Liver (tissue), 8 donors: ENCODE measurements at regions not wholly inside any gene's neighbourhood (a gene's known extent, or its start where the extent isn't known, plus 50 kb on each side); places are given as distances from the start of the nearest gene placed in this dataset.

Experiments
- DNase-seq: peaks from one replicate; pipeline ENCODE4 v3.0.0-alpha.2; 2017; ENCODE audit warnings: low spot score
- H3K27ac ChIP-seq, 2 donors: one replicate each; pipeline ENCODE4 v1.7.0; 2013; ENCODE audit warnings: inconsistent platforms in 2 of 2, low read length in 2 of 2, control low read depth in 1 of 2, low read depth in 1 of 2, mild to moderate bottlenecking in 1 of 2
- H3K27me3 ChIP-seq, 4 donors: one replicate each; pipeline versions ENCODE4 v1.6.1 to v1.7.0; 2013; ENCODE audit warnings: low read length in 3 of 4, inconsistent platforms in 1 of 4, mild to moderate bottlenecking in 1 of 4, moderate library complexity in 1 of 4; ENCODE audit not compliant: control insufficient read depth in 4 of 4, insufficient read depth in 4 of 4
- H3K36me3 ChIP-seq, 4 donors: one replicate each; pipeline versions ENCODE4 v1.6.1 to v1.7.0; 2013; ENCODE audit warnings: low read length in 3 of 4, mild to moderate bottlenecking in 3 of 4, low read depth in 1 of 4, moderate library complexity in 1 of 4; ENCODE audit not compliant: control insufficient read depth in 4 of 4, insufficient read depth in 3 of 4
- H3K4me1 ChIP-seq, 4 donors: one replicate each; pipeline versions ENCODE4 v1.6.1 to v1.7.0; 2013; ENCODE audit warnings: low read length in 3 of 4, mild to moderate bottlenecking in 3 of 4, moderate library complexity in 1 of 4; ENCODE audit not compliant: control insufficient read depth in 4 of 4, insufficient read depth in 4 of 4
- H3K4me3 ChIP-seq, 3 donors: one replicate each; pipeline versions ENCODE4 v1.6.1 to v1.7.0; 2013; ENCODE audit warnings: low read length in 3 of 3, control low read depth in 1 of 3, low read depth in 1 of 3, mild to moderate bottlenecking in 1 of 3
- H3K9ac ChIP-seq, 2 donors: one replicate each; pipeline ENCODE4 v1.7.0; 2013; ENCODE audit warnings: low read length in 2 of 2, mild to moderate bottlenecking in 2 of 2, moderate library complexity in 2 of 2, control low read depth in 1 of 2, low read depth in 1 of 2
- H3K9me3 ChIP-seq, 4 donors: one replicate each; pipeline versions ENCODE4 v1.6.1 to v1.7.0; 2013; ENCODE audit warnings: low read length in 3 of 4; ENCODE audit not compliant: control insufficient read depth in 4 of 4
- ATF3 ChIP-seq: IDR thresholded peaks from 2 replicates; pipeline ENCODE4 v1.6.1; 2016; ENCODE audit warnings: antibody characterized with exemption
- CTCF ChIP-seq: fragments of 150-350 bp; IDR thresholded peaks from 2 replicates; pipeline ENCODE4 v1.5.1; 2017; ENCODE audit warnings: improper control_type of control experiment, low read depth, low read length; ENCODE audit not compliant: missing input control
- EGR1 ChIP-seq, 2 donors: IDR thresholded peaks; 2 replicates each; pipeline ENCODE4 v1.6.1; 2016 to 2018; ENCODE audit warnings: antibody characterized with exemption in 2 of 2, low read depth in 2 of 2
- FOXA1 ChIP-seq: IDR thresholded peaks from 2 replicates; pipeline ENCODE4 v1.6.1; 2016; ENCODE audit warnings: antibody characterized with exemption
- FOXA2 ChIP-seq: IDR thresholded peaks from 2 replicates; pipeline ENCODE4 v1.6.1; 2016; ENCODE audit warnings: antibody characterized with exemption
- GABPA ChIP-seq, 2 donors: IDR thresholded peaks in 1 of 2; conservative IDR thresholded peaks in 1 of 2; 2 replicates each; pipeline ENCODE4 v1.6.1; 2016; ENCODE audit warnings: antibody characterized with exemption in 2 of 2, mild to moderate bottlenecking in 1 of 2, moderate library complexity in 1 of 2
- HNF4A ChIP-seq, 2 donors: conservative IDR thresholded peaks; 2 replicates each; pipeline ENCODE4 v1.6.1; 2016; ENCODE audit warnings: antibody characterized with exemption in 2 of 2, mild to moderate bottlenecking in 2 of 2
- HNF4G ChIP-seq: IDR thresholded peaks from 2 replicates; pipeline ENCODE4 v1.6.1; 2016; ENCODE audit warnings: antibody characterized with exemption
- JUND ChIP-seq, 2 donors: IDR thresholded peaks; 2 replicates each; pipeline ENCODE4 v1.6.1; 2016; ENCODE audit warnings: antibody characterized with exemption in 2 of 2
- MAX ChIP-seq: IDR thresholded peaks from 2 replicates; pipeline ENCODE4 v1.6.1; 2016; ENCODE audit warnings: antibody characterized with exemption
- NR2F2 ChIP-seq: IDR thresholded peaks from 2 replicates; pipeline ENCODE4 v1.6.1; 2016; ENCODE audit warnings: antibody characterized with exemption
- RAD21 ChIP-seq, 2 donors: IDR thresholded peaks; 2 replicates each; pipeline ENCODE4 v1.6.1; 2016; ENCODE audit warnings: antibody characterized with exemption in 2 of 2, mild to moderate bottlenecking in 2 of 2
- REST ChIP-seq: IDR thresholded peaks from 2 replicates; pipeline ENCODE4 v1.6.1; 2016; ENCODE audit warnings: antibody characterized with exemption, mild to moderate bottlenecking
- RXRA ChIP-seq, 2 donors: IDR thresholded peaks; 2 replicates each; pipeline ENCODE4 v1.6.1; 2017 to 2018; ENCODE audit warnings: antibody characterized with exemption in 2 of 2, mild to moderate bottlenecking in 1 of 2
- SP1 ChIP-seq: IDR thresholded peaks from 2 replicates; pipeline ENCODE4 v1.6.1; 2018; ENCODE audit warnings: antibody characterized with exemption, mild to moderate bottlenecking
- TAF1 ChIP-seq: conservative IDR thresholded peaks from 2 replicates; pipeline ENCODE4 v1.6.1; 2016; ENCODE audit warnings: antibody characterized with exemption, mild to moderate bottlenecking
- YY1 ChIP-seq: IDR thresholded peaks from 2 replicates; pipeline ENCODE4 v1.6.1; 2016; ENCODE audit warnings: antibody characterized with exemption, mild to moderate bottlenecking
- ZBTB33 ChIP-seq: IDR thresholded peaks from 2 replicates; pipeline ENCODE4 v1.6.1; 2016; ENCODE audit warnings: antibody characterized with exemption
- WGBS: extraction: QIAGEN DNeasy Blood & Tissue Kit; methylation state at CpG from one replicate; pipeline ENCODE4 v1.1.7; 2013; 5-methylcytosine and 5-hydroxymethylcytosine counted together
- donor health status: healthy.
- donor health status: healthy.
- donor health status: healthy.
- donor health status: healthy.
- donor health status: healthy.

GRCh38 chr6:130314271-130314670 lies 51.5 kb upstream of the TMEM200A start:
- Histone ChIP-seq H3K27me3 (no peaks in the 10 kb centered on the region), H3K36me3 (no peaks in the 10 kb centered on the region), H3K9ac (no peak overlapping the region), H3K4me1 (no peaks in the 10 kb centered on the region), H3K9me3 (no peaks in the 10 kb centered on the region), H3K4me3 (no peak overlapping the region), H3K27ac (no peak overlapping the region)
- TF ChIP-seq RAD21 (IDR thresholded peaks at IDR 0.05) (no peak), YY1 (no peak), FOXA1 (no peak)
- WGBS = 82% methylated on average over 1 of the region's 1 CpG
- no peak for DNase-seq

- Histone ChIP-seq H3K36me3 (no peaks in the 10 kb centered on the region), H3K9me3 (no peaks in the 10 kb centered on the region), H3K27ac (no peak overlapping the region), H3K4me1 (peaks cover 0 to 1% (median 0%) of the 10 kb centered on the region in 4 donors), H3K9ac (no peak overlapping the region), H3K4me3 (no peak overlapping the region), H3K27me3 (no peaks in the 10 kb centered on the region)
- DNase-seq = no peak
- TF ChIP-seq CTCF (no peak), TAF1 (no peak), SP1 (no peak), MAX (no peak), ATF3 (no peak), RAD21 (IDR thresholded peaks at IDR 0.05) (no peak), JUND (IDR thresholded peaks at IDR 0.05) (no peak), GABPA (IDR thresholded peaks at IDR 0.05 in 1 of 2, conservative IDR thresholded peaks at IDR 0.05 in 1 of 2) (no peak), REST (no peak), ZBTB33 (no peak), HNF4G (no peak), YY1 (no peak), HNF4A (conservative IDR thresholded peaks at IDR 0.05) (no peak), FOXA1 (no peak), FOXA2 (no peak), NR2F2 (no peak), EGR1 (IDR thresholded peaks at IDR 0.05; ENCODE audit: low read depth in 2 of 2) (no peak), RXRA (IDR thresholded peaks at IDR 0.05) (no peak)
- 93% methylated on average over 4 of the region's 4 CpGs for WGBS
These were observed 52.6 kb upstream of the TMEM200A start for GRCh38 chr6:130313206-130313605.
